ENCODE measurements at regions not wholly inside any gene's neighbourhood (a gene's known extent, or its start where the extent isn't known, plus 50 kb on each side); places are given as distances from the start of the nearest gene placed in this dataset.

GRCh38 chr5:124262991-124263571 lies 483.4 kb downstream of the ZNF608 start:
- WGBS, 2 experiments (ENCODE audit: low coverage in 1 of 2, low lambda C conversion rate in 2 of 2, missing lambda C conversion rate in 2 of 2), result 89 to 96% methylated on average over 1 of the region's 1 CpG
- H3K9ac ChIP-seq, result no peak overlapping the region
- no peak overlapping the region for H2AFZ ChIP-seq
- no peaks in the 10 kb centered on the region for H3K4me1 ChIP-seq (ENCODE audit: insufficient read depth)
- no peaks in the 10 kb centered on the region for H3K36me3 ChIP-seq (ENCODE audit: low read depth)
- no peaks in the 10 kb centered on the region for H3K9me2 ChIP-seq (ENCODE audit: insufficient read depth)
- no peak for DNase-seq
- TF ChIP-seq EZH2 (IDR thresholded peaks at IDR 0.05; ENCODE audit: insufficient read depth, poor library complexity, severe bottlenecking) (no peak), EZH2phosphoT487 (IDR thresholded peaks at IDR 0.05; ENCODE audit: insufficient read depth, low read depth) (no peak)
- no peaks in the 10 kb centered on the region for H3F3A ChIP-seq (ENCODE audit: insufficient read depth)
- in situ Hi-C loops (cut with MboI), result no loop called here
- no peak overlapping the region for H3K27ac ChIP-seq
- peaks cover 31% of the 10 kb centered on the region for H3K27me3 ChIP-seq (replicated peaks; ENCODE audit: insufficient read depth)
- no peak overlapping the region for H3K4me2 ChIP-seq (ENCODE audit: unreplicated experiment)
- no peaks in the 10 kb centered on the region for H3K79me2 ChIP-seq (ENCODE audit: insufficient read depth)
- no peak overlapping the region for H3K4me3 ChIP-seq
- H4K20me1 ChIP-seq (ENCODE audit: insufficient read depth), result no peaks in the 10 kb centered on the region
- H3K9me3 ChIP-seq (ENCODE audit: low read depth), result no peaks in the 10 kb centered on the region

DNA sequence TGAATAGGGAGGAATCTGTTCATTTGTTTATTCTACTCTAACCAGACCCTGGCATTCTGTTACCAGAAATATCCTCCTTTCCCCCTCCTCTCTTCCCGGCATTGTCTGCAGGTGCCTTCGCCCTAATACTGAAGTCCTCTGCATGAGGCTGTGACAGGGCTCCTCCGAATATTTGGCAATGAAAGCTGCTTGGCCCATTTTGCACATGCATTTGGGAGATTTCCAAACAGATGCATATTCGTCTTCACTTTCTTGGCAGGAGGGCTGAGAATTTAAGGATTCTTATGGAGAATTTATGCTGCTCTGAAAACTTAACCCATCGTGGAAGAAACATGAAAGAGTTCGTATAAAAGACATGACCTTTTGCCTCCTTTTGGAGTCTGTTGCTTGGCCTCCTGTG lies 484.0 kb downstream of the ZNF608 start:
- H3K9me2 ChIP-seq (ENCODE audit: insufficient read depth), result no peaks in the 10 kb centered on the region
- no peaks in the 10 kb centered on the region for H3K9me3 ChIP-seq (ENCODE audit: low read depth)
- no peak for TF ChIP-seq EZH2phosphoT487 (IDR thresholded peaks at IDR 0.05; ENCODE audit: insufficient read depth, low read depth)
- H3K9ac ChIP-seq, result no peak overlapping the region
- H3K27ac ChIP-seq, result no peak overlapping the region
- no peak for DNase-seq
- H4K20me1 ChIP-seq (ENCODE audit: insufficient read depth), result no peaks in the 10 kb centered on the region
- no peaks in the 10 kb centered on the region for H3K79me2 ChIP-seq (ENCODE audit: insufficient read depth)
- H3K4me3 ChIP-seq, result no peak overlapping the region
- H3F3A ChIP-seq (ENCODE audit: insufficient read depth), result no peaks in the 10 kb centered on the region
- 40 to 43% methylated on average over 6 of the region's 6 CpGs for WGBS, 2 experiments (ENCODE audit: low coverage in 1 of 2, low lambda C conversion rate in 2 of 2, missing lambda C conversion rate in 2 of 2)
- no peak overlapping the region for H2AFZ ChIP-seq
- no peak overlapping the region for H3K4me2 ChIP-seq (ENCODE audit: unreplicated experiment)
- peaks cover 32% of the 10 kb centered on the region for H3K27me3 ChIP-seq (replicated peaks; ENCODE audit: insufficient read depth)
- in situ Hi-C loops (cut with MboI), result no loop called here
- H3K36me3 ChIP-seq (ENCODE audit: low read depth), result no peaks in the 10 kb centered on the region
- no peaks in the 10 kb centered on the region for H3K4me1 ChIP-seq (ENCODE audit: insufficient read depth)

DNA sequence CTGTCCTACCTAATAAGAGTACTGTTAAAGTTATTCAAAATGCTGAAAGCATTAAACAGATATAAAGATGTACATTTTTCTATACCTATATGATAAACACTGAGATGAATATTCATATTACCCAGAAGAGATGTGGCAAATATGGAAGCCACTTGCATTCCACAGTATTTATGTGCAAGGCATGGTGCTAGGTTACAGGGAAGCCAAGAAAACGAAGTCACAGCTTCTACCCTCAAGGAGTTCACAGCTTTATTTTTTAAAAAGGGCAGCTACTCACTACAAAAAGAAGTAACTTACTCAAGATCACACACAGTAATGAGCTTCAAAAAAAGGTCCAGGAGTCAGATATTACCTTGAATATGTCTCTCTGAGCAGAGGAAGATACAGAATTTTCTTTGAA lies 484.6 kb downstream of the ZNF608 start:
- Histone ChIP-seq H3K9ac (no peak overlapping the region), H3K9me3 (ENCODE audit: low read depth) (no peaks in the 10 kb centered on the region), H3K4me3 (no peak overlapping the region), H3K9me2 (ENCODE audit: insufficient read depth) (no peaks in the 10 kb centered on the region), H2AFZ (no peak overlapping the region), H3K36me3 (ENCODE audit: low read depth) (no peaks in the 10 kb centered on the region), H3K4me1 (ENCODE audit: insufficient read depth) (no peaks in the 10 kb centered on the region), H3K27ac (no peak overlapping the region), H3K27me3 (replicated peaks; ENCODE audit: insufficient read depth) (peaks cover 32% of the 10 kb centered on the region), H3K79me2 (ENCODE audit: insufficient read depth) (no peaks in the 10 kb centered on the region), H3K4me2 (ENCODE audit: unreplicated experiment) (no peak overlapping the region), H3F3A (ENCODE audit: insufficient read depth) (no peaks in the 10 kb centered on the region), H4K20me1 (ENCODE audit: insufficient read depth) (no peaks in the 10 kb centered on the region)
- no peak for DNase-seq
- WGBS, 2 experiments (ENCODE audit: low coverage in 1 of 2, low lambda C conversion rate in 2 of 2, missing lambda C conversion rate in 2 of 2), result 41 to 71% methylated on average over 1 of the region's 1 CpG
- in situ Hi-C loops (cut with MboI), result no loop called here
- TF ChIP-seq EZH2 (IDR thresholded peaks at IDR 0.05; ENCODE audit: insufficient read depth, poor library complexity, severe bottlenecking) (no peak), EZH2phosphoT487 (IDR thresholded peaks at IDR 0.05; ENCODE audit: insufficient read depth, low read depth) (no peak)

DNA sequence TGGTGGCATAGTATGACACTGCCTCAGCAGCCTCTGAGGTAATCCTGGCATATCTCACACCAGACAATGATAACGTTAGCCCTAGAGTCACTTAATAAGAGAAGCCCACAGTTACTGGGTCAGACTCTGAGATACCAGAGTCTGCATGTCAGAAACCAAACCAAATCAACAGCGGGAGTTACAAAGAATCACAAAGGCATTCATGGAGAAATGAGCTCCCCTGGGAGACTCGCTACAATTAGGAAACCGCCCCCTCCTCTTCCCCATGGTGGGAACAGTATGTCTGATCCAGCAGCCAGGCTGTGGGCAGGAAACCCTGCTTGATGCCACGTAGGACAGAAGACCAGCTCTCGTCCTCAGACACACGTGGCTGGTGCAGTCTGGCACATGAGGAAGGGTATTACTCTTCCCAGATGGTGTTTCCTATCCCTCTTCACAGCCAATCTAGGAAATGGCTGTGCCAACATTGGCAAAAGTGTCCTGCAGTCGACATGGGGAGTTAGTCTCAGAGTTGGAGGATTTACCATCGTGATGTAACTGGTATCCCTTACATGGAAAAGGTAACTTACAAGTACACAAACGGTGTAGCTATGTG lies 485.4 kb downstream of the ZNF608 start:
- Histone ChIP-seq H3K4me1 (ENCODE audit: insufficient read depth) (no peaks in the 10 kb centered on the region), H3K9ac (no peak overlapping the region), H3K4me3 (no peak overlapping the region), H3K36me3 (ENCODE audit: low read depth) (no peaks in the 10 kb centered on the region), H2AFZ (no peak overlapping the region), H3K9me2 (ENCODE audit: insufficient read depth) (no peaks in the 10 kb centered on the region), H3K4me2 (ENCODE audit: unreplicated experiment) (no peak overlapping the region), H3F3A (ENCODE audit: insufficient read depth) (no peaks in the 10 kb centered on the region), H4K20me1 (ENCODE audit: insufficient read depth) (no peaks in the 10 kb centered on the region), H3K27ac (no peak overlapping the region), H3K9me3 (ENCODE audit: low read depth) (no peaks in the 10 kb centered on the region), H3K79me2 (ENCODE audit: insufficient read depth) (no peaks in the 10 kb centered on the region), H3K27me3 (replicated peaks; ENCODE audit: insufficient read depth) (peaks cover 32% of the 10 kb centered on the region)
- in situ Hi-C loops (cut with MboI), result no loop called here
- WGBS, 2 experiments (ENCODE audit: low coverage in 1 of 2, low lambda C conversion rate in 2 of 2, missing lambda C conversion rate in 2 of 2), result 53 to 55% methylated on average over 10 of the region's 10 CpGs
- DNase-seq, result no peak
- no peak for TF ChIP-seq EZH2 (IDR thresholded peaks at IDR 0.05; ENCODE audit: insufficient read depth, poor library complexity, severe bottlenecking)
- TF ChIP-seq EZH2phosphoT487 (IDR thresholded peaks at IDR 0.05; ENCODE audit: insufficient read depth, low read depth), result no peak
